COR-L47 (cell line): ENCODE measurements at regions not wholly inside any gene's neighbourhood (a gene's known extent, or its start where the extent isn't known, plus 50 kb on each side); places are given as distances from the start of the nearest gene placed in this dataset.
"Not testable (repeated sequence)": the region's sequence is repeated elsewhere in the genome, so short reads cannot be mapped to it uniquely, and the experiment has no call there.

ENCODE experiments used
- DNase-seq: peaks from one replicate; lab custom pipeline; 2025; lab: John Stamatoyannopoulos, UW

DNA sequence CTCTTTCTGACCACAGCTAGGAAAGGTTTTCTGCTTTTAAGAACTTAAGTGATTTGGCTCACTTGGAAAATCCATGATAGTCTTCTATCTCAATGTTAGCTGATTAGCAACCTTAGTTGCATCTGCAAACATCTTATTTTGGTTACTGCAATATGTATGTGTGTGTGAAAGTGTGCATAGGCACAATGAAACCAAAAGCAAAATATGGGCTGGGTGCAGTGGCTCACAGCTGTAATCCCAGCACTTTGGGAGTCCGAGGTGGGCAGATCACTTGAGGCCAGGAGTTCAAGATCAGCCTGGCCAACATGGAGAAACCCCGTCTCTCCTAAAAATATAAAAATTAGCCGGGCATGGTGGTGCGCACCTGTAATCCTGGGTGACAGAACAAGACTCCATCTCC lies 246.9 kb upstream of the NCAM1 start:
- DNase-seq: not testable (repeated sequence)

GRCh38 chr11:112715056-112715455 lies 246.2 kb upstream of the NCAM1 start:
- no peak for DNase-seq

- no peak for DNase-seq
Observed at GRCh38 chr11:112718483-112718882, 242.7 kb upstream of the NCAM1 start.

DNA sequence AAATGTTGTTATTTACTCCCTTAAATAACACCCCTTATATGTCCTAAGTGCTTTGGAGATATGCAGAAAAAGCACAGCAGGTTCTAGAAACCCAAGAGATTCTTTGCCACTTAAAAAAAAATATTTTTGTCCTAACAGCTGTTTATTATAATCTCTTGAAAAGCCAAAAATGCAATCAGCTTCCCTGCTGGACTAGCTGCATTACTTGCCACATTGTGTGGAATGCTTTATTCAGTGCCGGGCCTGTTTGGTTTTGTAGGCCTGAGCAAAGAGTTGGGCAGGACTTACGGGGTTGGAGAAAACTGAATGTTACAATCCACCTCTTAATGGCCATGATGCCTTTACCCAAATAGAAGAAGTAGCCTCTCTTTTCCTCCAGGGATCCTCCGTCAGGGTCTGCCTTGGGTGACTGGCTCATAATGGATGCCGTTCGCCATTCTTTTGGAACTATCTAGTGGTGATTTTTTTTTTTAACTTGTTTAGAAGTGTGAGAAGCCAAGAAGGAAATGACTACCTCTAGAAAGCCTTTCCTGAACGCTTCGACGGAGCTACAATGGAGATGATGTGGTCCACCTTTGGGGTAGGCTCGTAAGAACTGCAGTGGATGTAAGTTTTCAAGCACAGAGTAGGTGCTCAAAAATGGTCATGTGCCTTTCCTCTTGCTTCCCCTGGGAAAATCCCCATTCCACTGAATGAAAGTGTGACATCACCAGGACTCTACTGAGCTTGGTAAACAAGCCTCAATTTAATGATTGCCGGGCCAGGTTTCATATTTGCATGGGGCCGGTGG lies 241.3 kb upstream of the NCAM1 start:
- DNase-seq: no peak

- no peak for DNase-seq
Observed at GRCh38 chr11:112722148-112722547, 239.1 kb upstream of the NCAM1 start.

- DNase-seq: no peak
Observed at GRCh38 chr11:112722876-112723275, 238.3 kb upstream of the NCAM1 start.

DNA sequence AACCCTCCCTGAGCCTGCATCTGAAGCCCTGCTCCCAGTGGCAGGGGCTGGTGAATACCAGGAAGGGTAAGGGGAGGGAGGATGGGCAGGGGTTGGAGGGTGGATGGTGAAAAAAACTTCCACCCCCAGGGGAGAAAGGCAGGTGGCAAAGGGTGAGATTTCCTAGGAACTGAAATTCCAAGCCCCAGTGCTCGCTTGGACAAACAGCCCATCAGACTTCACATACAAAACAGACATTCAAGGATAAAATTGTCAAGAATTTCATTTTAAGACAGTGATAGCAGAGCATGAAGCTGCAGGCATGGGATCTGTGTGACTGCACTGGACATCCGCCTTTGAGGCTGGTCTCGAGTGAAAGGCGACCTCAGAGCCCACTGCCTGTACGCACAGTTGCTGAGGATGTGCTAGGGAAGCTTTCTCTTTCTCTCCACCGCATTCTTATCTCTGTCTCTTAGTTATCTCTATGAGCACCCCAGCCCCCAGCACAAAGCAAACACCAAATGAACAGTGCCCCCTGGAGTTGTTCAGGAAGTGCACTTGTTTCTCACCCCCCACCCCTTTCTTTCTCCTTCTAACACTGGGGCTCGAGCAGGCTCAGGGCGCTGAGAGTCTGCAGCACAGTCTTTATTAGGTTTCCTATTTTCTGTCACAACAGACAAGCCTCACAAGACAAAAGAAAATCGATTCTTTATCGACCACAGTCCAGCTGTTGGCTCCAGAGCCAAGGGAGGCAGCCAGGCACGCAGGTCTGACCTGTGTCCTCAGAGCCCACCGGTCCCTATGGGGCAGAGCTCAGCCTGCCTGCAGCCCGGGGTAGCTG lies 237.3 kb upstream of the NCAM1 start:
- DNase-seq: no peak

DNA sequence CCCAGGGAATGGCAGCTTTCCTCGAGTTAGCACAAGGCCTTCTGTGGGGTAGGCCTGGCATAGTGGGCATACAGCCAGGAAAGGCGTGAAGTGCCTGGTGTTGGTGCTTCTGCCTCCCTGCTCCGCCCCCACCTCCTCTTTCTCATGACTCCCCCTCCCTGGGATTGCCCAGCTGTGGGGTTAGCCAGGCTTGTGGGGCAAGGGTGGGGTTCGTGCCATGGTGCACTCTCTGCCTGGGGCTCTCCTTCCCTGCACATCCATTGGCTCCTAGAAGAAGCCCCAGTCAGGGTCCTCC lies 236.8 kb upstream of the NCAM1 start:
- DNase-seq: peak; percentile 37

- DNase-seq: no peak
Observed at GRCh38 chr11:112725636-112726035, 235.6 kb upstream of the NCAM1 start.

GRCh38 chr11:112727341-112727841 lies 233.8 kb upstream of the NCAM1 start:
- DNase-seq: no peak

GRCh38 chr11:112728288-112728687 lies 232.9 kb upstream of the NCAM1 start:
- no peak for DNase-seq

DNA sequence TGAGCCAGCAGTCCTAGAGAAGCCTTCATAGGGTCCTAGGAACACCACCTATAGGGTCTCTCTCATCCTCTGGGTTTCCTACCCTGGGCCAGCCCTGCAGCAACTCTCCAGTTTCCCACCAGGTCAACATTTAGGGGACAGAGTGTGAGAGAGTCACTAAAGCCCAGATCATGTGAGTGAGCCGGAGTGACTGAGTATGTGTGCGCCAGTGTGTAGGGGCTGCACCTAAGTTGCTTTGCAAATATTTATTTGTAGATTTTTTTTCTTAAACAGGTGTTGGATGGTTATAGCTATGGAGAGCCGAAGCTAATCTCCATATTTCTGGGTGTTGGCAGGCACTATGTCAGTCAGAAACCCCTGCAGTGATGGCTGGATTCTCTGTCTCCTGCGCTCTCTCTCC lies 232.5 kb upstream of the NCAM1 start:
- no peak for DNase-seq

DNA sequence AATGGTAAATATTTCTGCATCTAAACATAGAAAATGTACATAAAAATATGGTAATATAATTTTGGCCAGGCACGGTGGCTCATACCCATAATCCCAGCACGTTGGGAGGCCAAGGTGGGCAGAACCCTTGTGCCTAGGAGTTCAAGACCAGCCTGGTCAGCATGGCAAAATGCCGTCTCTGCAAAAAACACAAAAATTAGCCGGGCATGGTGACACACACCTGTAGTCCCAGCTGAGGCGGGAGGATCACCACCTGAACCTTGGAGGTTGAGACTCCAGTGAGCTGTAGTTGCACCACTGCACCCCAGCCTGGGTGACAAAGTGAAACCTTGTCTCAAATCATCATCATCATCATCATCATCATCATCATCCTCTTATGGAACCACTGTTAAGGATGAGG lies 230.6 kb upstream of the NCAM1 start:
- no peak for DNase-seq

DNA sequence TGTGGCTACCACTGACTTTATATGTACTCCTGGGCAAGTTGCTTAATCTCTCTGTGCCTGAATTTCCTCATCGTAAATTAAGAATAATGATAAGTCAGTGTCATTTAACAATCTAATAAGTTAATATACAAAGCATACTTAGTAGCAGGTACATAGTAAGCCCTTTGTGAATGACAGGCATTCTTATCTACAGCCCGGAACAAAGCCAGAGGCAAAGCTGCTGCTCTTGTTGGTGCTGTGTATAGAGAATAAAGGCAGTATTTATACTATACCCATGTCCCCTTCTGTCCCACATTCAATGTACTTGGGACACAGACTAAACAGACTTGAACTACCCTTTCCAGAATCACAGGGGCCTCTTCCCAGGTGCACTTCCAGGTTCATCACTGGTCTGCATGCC lies 229.7 kb upstream of the NCAM1 start:
- no peak for DNase-seq

DNA sequence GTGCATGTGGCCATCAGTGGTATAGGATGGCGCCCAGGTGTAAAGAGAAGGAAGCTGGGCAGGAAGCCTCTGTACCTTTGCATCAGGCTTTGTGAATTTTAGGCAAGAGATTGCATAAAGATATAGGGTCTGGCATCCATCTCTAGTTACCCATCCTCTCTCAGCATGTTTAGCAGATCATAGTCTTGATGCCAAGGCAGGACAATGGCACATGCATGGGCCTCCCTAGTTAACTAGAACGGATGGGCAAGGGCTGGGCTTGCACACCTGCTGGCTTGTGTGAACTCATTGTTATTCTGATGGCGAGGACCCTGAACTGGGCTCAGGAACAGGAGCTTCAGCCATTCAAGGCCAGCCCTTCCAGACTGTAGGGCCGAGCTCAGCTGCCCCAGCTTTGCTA lies 229.2 kb upstream of the NCAM1 start:
- no peak for DNase-seq

- DNase-seq: no peak
Observed at GRCh38 chr11:112734207-112734606, 227.0 kb upstream of the NCAM1 start.

GRCh38 chr11:112735470-112735869 lies 225.8 kb upstream of the NCAM1 start:
- no peak for DNase-seq

- DNase-seq: peak; percentile 66
Observed at GRCh38 chr11:112744041-112744440, 217.2 kb upstream of the NCAM1 start.

DNA sequence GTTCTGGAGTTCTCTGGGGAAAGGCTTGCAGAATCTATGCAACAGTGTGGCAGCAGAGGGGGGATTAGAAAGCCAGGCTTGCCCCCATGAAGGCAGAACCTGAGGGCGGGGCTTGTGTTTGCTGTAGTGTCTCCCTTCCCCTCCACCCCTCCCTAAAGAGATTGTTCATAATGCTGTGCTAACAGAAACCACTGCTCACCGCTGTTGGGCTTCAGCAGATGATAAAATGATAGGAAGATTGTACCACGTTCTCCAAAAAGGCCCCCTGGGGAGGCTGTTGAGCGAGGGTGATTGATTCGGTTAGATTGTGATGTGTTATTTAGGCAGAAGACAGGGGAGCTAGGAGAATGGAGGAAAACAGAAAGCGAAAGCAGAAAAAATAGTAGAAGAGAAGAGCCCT lies 215.2 kb upstream of the NCAM1 start:
- no peak for DNase-seq

- no peak for DNase-seq
Observed at GRCh38 chr11:112748252-112748651, 213.0 kb upstream of the NCAM1 start.

DNA sequence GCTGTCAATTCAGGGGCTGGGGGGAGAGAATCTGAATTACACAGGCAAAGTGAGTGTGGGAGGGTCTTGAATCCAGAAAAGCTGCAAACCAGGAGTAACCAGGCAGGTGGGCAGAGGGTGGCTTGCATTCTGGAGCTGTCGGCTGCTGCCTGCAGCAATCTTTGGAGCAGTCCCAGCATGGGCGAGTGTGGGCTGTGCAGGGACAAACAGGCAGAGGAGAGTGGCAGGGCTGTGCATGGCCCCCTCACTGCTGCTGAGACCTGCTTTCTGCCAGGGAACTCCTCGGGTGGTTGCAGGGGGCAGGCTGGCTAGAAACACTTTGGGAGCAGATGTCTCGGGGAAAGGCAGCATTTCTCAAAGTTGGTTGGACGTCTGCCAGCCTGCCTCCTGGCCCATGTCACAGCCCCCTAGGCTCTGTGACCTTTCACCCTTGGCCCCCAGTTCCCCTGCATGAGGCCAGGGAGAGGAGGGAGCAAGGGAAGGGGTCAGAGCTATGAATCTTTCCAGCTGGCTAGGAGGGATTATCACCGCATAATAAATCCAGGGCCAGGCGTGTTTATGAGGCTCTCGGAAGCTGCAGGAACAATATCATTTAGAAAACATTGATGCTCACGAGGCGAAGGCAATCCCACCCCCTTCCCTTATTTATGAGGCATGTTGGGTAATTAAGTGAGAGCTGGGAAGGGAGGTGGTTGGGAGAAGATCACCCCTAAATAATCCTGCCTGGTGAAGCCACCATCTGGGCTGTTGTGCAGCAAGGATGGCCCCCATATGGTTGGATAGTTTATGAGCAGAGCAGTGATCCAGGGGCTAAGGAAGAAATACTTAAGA lies 212.3 kb upstream of the NCAM1 start:
- no peak for DNase-seq

- no peak for DNase-seq
Observed at GRCh38 chr11:112751329-112751728, 209.9 kb upstream of the NCAM1 start.

DNA sequence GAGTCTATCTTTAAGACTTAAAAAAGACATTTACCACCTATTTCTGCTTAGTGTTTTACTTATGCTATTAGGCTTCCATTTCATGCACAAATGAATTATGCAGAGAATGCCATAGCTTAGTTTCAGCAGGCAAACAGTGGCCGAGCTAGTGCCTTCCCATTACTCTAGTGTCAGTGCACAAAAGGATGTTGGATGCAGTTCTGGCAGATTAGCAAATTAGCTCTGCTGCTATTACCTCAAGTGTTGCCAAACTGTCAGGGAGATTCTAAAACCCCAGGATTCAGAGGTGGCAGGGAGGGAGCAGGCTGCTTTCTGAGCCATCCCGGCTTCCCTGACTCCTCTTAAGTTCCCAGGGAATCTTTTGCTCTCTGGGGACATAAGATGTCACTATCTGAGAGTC lies 209.4 kb upstream of the NCAM1 start:
- no peak for DNase-seq
